ENCODE measurements at regions not wholly inside any gene's neighbourhood (a gene's known extent, or its start where the extent isn't known, plus 50 kb on each side); places are given as distances from the start of the nearest gene placed in this dataset.
A peak's percentile ranks its signal among the peaks of the same experiment; 100 is the strongest.

GRCh38 chr22:48199667-48200066 lies 1437.2 kb downstream of the TBC1D22A start:
- no peak for DNase-seq

GRCh38 chr22:48198489-48199459 lies 1436.3 kb downstream of the TBC1D22A start:
- DNase-seq, result no peak

- DNase-seq, result no peak
Measured at GRCh38 chr22:48197189-48197690, 1434.8 kb downstream of the TBC1D22A start.

- no peak for DNase-seq
Measured at GRCh38 chr22:48192920-48193319, 1430.5 kb downstream of the TBC1D22A start.

GRCh38 chr22:48192071-48192470 lies 1429.6 kb downstream of the TBC1D22A start:
- no peak for DNase-seq

GRCh38 chr22:48188231-48188721 lies 1425.8 kb downstream of the TBC1D22A start:
- peak; percentile 25 for DNase-seq

GRCh38 chr22:48187356-48187755 lies 1424.9 kb downstream of the TBC1D22A start:
- DNase-seq, result no peak

GRCh38 chr22:48186146-48186790 lies 1423.8 kb downstream of the TBC1D22A start:
- no peak for DNase-seq

DNA sequence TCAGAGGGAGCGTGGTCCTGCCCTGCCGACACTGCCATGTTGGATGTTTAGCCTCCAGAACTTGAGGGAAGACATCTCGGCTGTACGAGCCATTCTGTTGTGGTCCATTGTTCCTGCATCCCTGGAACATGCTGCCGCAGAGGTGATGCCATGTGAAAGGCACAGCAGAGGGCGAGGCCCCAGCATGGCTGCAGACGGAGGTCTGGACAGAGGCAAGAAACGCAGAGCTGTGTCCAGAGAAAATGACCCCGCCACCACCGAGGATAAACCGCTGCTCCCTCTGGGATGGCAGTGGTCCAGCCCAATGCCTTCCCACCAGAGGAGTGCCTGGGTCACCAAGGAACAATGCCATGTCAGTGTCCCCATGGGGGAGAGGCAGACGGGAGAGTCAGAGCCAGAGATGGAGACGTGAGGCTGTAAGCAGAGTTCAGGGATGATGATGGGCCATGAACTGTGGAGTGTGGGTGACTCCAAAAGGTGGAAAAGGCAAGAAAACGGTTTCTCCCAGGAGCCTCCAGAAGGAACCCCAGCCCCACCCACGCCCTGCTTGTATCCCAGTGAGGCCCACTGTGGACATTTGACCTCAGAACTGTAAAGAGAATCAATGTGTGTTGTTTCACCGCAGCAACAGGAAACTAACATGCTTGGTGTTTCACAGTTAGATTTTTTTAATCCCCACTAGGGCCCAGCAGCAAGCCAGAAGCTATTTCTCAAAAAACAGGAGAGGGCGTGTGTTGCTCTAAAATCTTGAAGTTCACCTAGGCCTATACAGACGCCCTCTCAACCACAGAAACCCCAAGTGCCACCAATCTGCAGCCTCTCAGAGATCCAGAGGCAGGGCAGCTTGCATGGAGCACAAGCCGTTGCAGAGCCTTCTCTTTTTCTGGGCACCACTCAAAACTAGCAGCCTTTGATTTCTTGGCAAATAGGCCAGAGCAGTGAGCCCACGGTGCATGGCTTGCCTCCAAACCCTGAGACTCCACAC lies 1422.9 kb downstream of the TBC1D22A start:
- no peak for DNase-seq

GRCh38 chr22:48182846-48183805 lies 1420.7 kb downstream of the TBC1D22A start:
- no peak for DNase-seq

DNA sequence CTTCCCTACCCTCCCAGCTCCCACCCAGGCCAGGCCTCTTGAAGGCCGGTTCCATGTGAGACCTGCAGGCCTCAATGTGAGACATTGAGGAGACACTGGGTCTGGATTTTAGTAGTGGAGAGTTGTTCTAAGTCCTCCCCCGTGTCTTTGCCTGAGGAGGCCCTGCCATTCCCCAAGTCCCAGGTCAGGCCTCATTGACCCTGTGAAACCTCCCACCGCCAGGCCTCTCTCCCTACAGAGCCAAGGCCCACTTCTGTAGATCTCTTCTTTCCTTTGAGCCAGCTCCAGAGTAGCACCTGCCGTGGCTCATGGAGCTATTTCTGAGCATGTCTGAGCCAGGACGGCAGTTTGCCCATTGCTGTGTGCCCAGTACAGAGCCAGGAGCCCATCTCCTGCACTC lies 1419.6 kb downstream of the TBC1D22A start:
- DNase-seq, result no peak

- DNase-seq, result no peak
Measured at GRCh38 chr22:48181263-48181955, 1419.0 kb downstream of the TBC1D22A start.

DNA sequence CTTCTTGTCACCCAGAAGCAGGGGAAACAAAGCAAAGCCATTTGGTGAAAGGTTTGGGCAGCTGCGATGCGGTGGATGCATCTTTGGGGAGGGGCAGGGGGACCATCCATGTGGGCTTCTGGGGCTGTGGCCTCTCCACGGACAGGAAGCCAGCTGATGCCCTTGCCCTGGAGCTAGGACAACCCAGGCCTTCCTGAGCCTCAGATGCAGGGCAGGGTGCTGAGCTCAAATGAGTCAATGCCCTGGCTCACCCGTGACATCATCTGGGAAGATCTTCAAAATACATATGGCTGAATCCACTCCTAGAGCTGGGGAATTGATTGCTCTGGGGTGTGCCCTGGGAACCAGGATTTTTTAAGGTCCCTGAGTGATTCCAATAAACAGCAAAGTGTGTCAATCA lies 1418.2 kb downstream of the TBC1D22A start:
- no peak for DNase-seq

DNA sequence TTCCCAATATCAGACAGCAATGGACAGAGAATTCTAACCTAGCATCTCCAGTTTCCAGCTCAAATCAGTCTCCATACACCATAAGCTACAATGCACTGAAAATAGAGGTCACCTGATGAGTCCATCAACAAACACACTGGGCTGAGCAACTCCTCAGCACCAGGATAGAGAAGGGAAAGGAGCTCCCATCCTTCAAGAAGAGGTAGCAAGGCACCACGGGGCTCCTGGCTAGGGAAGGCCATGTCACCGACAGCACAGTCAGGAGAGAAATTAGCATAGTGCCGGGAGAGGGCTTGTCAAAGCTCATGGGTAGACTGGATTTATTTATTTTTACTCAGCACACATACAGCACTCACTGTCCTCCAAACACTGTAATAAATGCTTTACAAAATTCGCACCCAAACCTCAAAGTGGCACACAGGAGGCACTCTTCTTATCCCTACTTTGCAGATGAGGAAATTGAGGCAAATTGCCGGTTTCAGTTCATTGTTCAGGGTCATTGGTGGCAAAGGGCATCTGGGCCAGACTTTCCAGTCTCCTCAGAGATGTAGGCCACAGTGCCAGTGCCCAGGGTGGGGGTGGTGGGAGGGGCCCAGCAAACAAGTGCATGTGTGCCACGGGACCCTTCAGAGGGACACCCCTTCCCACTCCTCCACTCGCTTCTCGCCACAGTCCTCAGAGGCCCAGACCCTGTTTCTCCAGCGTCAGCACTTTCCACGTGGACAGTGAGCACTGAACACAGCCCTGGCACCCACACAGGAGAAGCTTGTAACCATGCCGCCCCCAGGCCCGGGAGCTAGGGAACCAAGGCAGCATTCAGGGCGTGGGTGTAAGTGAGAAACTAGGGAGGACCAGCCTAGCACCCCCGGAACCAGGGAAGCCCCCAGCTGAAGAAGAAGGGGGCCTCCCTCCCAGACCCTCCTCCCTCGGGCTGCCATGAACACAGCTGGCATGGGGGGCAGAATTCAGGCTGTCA lies 1417.4 kb downstream of the TBC1D22A start:
- DNase-seq, result no peak

GRCh38 chr22:48178536-48178935 lies 1416.1 kb downstream of the TBC1D22A start:
- DNase-seq, result no peak

DNA sequence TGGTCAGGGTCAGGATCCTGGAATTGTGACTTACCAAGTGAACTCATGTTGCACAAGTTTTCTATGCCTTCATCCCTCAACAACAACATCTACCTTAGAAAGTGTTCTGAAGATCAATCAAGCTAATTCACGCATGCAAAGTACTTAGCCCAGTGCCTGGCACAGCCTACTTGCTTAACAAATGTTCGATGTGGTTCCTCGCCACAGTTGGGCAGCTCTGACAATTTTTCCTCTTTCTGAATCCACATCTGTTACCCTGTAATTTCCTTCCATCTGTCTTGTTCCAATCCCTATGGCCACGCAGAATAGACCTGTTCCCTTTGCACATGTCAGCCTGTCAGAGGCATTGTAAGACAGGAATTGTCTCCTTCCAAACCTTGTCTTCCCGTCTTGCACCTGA lies 1415.2 kb downstream of the TBC1D22A start:
- DNase-seq, result no peak

DNA sequence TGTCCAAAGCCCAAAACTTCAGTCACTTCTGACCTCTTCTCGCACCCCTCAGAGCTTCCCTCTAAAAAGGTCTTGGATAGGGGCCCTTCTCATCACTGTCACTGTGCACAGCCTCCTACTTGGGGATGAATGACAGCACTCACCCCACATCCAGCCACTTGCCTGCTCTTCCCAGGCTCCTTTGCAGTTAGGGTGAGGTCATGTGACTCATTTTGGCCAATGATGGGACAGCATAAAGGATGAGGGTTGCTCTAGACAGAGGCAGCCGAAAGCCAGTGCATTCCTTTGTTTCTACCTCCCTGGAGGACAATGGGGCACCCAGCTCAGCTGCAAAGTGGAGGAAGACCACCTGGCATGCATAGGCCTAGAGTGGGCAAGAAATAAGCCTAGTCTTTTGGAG lies 1413.3 kb downstream of the TBC1D22A start:
- no peak for DNase-seq

DNA sequence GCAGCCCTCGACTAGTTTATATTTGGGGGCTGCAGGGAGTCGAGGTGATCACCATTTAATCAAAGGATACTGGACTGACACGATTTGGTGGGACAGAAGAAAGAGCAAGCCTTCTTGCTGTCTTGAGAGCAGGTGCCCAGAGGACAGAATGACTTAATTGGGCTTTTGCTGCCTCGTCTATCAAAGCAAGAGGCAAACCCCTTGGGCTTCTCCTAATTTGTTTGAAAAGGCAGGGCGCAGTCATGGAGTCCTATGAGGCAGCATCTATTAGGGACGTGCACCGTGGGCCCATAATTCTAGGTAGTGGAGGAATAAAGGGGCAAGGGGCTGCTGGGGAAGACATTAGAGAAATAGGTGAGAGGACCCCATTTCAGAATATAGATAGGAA lies 1411.3 kb downstream of the TBC1D22A start:
- no peak for DNase-seq

DNA sequence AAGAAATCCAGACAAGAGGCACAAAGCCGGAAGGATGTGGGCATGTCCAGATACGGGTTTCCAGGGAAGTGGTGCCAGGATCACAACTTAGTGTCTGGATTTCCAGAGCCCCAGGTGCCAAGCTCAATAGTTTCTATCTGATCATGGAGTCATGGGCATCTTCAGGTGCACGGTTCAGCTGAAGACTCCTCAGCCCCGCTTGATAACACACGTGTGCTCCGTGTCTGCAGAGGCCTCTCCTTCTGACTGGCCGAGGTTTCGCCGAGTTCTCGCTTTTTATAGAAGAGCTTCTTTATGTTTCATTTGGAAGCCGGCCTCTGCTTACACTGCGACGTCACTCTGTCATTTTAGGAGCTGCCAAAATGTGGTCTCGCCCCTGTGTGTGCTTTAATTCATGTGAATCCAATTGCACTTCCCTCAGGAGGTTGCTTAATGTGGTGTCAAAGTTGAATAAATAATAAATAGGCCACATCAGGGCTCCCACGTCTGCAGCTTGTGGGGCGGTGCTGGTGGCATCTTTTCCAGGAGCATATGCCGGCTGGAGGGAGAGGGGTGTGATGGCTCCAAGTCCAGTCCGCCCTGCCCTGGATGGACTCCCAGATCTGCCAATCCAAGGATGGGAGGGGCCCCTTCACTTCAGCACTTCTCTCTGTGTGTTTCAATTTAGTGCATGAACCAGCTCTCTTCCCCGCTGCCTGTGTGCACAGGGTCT lies 1410.8 kb downstream of the TBC1D22A start:
- no peak for DNase-seq
